ENCODE measurements at regions not wholly inside any gene's neighbourhood (a gene's known extent, or its start where the extent isn't known, plus 50 kb on each side); places are given as distances from the start of the nearest gene placed in this dataset.
"Not testable (repeated sequence)": the region's sequence is repeated elsewhere in the genome, so short reads cannot be mapped to it uniquely, and the experiment has no call there.

- no peaks in the 10 kb centered on the region for H3K27me3 ChIP-seq
- TF ChIP-seq POLR2A (IDR thresholded peaks at IDR 0.05), result no peak
- TF ChIP-seq CTCF (IDR thresholded peaks at IDR 0.05), result no peak
- H3K27ac ChIP-seq, result no peak overlapping the region
- H3K4me3 ChIP-seq, result no peak overlapping the region
- H3K9me3 ChIP-seq, result no peaks in the 10 kb centered on the region
- no peak for DNase-seq
- H3K36me3 ChIP-seq, result no peaks in the 10 kb centered on the region
- no peaks in the 10 kb centered on the region for H3K4me1 ChIP-seq
These were observed 125.3 kb upstream of the ZEB2 start for GRCh38 chr2:144645083-144645778.

GRCh38 chr2:144644549-144644948 is 124.6 kb upstream of the ZEB2 start:
- Histone ChIP-seq H3K27ac (no peak overlapping the region), H3K4me3 (no peak overlapping the region), H3K9me3 (no peaks in the 10 kb centered on the region), H3K36me3 (no peaks in the 10 kb centered on the region), H3K27me3 (no peaks in the 10 kb centered on the region), H3K4me1 (no peaks in the 10 kb centered on the region)
- DNase-seq, result no peak
- no peak for TF ChIP-seq CTCF (IDR thresholded peaks at IDR 0.05)

- no peaks in the 10 kb centered on the region for H3K9me3 ChIP-seq
- TF ChIP-seq CTCF (IDR thresholded peaks at IDR 0.05) (no peak), POLR2A (IDR thresholded peaks at IDR 0.05) (no peak)
- no peak overlapping the region for H3K4me3 ChIP-seq
- no peak for DNase-seq
- H3K27me3 ChIP-seq, result no peaks in the 10 kb centered on the region
- no peaks in the 10 kb centered on the region for H3K4me1 ChIP-seq
- no peak overlapping the region for H3K27ac ChIP-seq
- H3K36me3 ChIP-seq, result no peaks in the 10 kb centered on the region
These were observed 123.8 kb upstream of the ZEB2 start for GRCh38 chr2:144643537-144644336.

GRCh38 chr2:144642856-144643255 is 122.9 kb upstream of the ZEB2 start:
- Histone ChIP-seq H3K36me3 (no peaks in the 10 kb centered on the region), H3K27ac (no peak overlapping the region), H3K9me3 (no peaks in the 10 kb centered on the region), H3K27me3 (no peaks in the 10 kb centered on the region), H3K4me3 (no peak overlapping the region), H3K4me1 (no peaks in the 10 kb centered on the region)
- no peak for TF ChIP-seq POLR2A (IDR thresholded peaks at IDR 0.05)
- TF ChIP-seq CTCF (IDR thresholded peaks at IDR 0.05), result no peak
- no peak for DNase-seq

GRCh38 chr2:144642131-144642530 is 122.2 kb upstream of the ZEB2 start:
- Histone ChIP-seq H3K27ac (no peak overlapping the region), H3K9me3 (no peaks in the 10 kb centered on the region), H3K4me3 (no peak overlapping the region), H3K36me3 (no peaks in the 10 kb centered on the region), H3K27me3 (no peaks in the 10 kb centered on the region), H3K4me1 (no peaks in the 10 kb centered on the region)
- TF ChIP-seq CTCF (IDR thresholded peaks at IDR 0.05) (no peak), POLR2A (IDR thresholded peaks at IDR 0.05) (no peak)
- no peak for DNase-seq

- DNase-seq, H3K9me3 ChIP-seq, H3K27ac ChIP-seq, H3K4me3 ChIP-seq, H3K36me3 ChIP-seq, H3K4me1 ChIP-seq, H3K27me3 ChIP-seq: not testable (repeated sequence)
These were observed 118.3 kb upstream of the ZEB2 start for GRCh38 chr2:144638250-144638649.

- not testable (repeated sequence) for H3K4me1 ChIP-seq, DNase-seq, H3K27ac ChIP-seq, H3K27me3 ChIP-seq, H3K36me3 ChIP-seq, H3K9me3 ChIP-seq, H3K4me3 ChIP-seq
These were observed 116.9 kb upstream of the ZEB2 start for GRCh38 chr2:144636860-144637259.

All from Peyer's patch (tissue), 4 donors.